Activated CD4-positive, alpha-beta T cell treated with anti-CD3 and anti-CD28 coated beads, Interleukin-10, Interleukin-2, amounts not matched to agents 100 ng/mL and 50 ng/mL, durations not matched to agents 16 hours and 8 hours (primary cell): ENCODE measurements at regions not wholly inside any gene's neighbourhood (a gene's known extent, or its start where the extent isn't known, plus 50 kb on each side); places are given as distances from the start of the nearest gene placed in this dataset.
A peak's percentile ranks its signal among the peaks of the same experiment; 100 is the strongest.
"Not testable (repeated sequence)": the region's sequence is repeated elsewhere in the genome, so short reads cannot be mapped to it uniquely, and the experiment has no call there.

Experiments used
- DNase-seq: peaks from one replicate; pipeline ENCODE4 v3.0.0-alpha.2; 2020

GRCh38 chr17:30686538-30687479, 137.7 kb downstream of the CRLF3 start:
- not testable (repeated sequence) for DNase-seq

- not testable (repeated sequence) for DNase-seq
These were observed 142.2 kb downstream of the CRLF3 start for GRCh38 chr17:30682280-30682679.

- not testable (repeated sequence) for DNase-seq
These were observed 143.8 kb downstream of the CRLF3 start for GRCh38 chr17:30680681-30681080.

- DNase-seq, result no peak
These were observed 146.8 kb downstream of the CRLF3 start for GRCh38 chr17:30677550-30678249.

- DNase-seq, result not testable (repeated sequence)
These were observed 148.6 kb downstream of the CRLF3 start for GRCh38 chr17:30675777-30676492.

- DNase-seq, result not testable (repeated sequence)
These were observed 155.3 kb downstream of the CRLF3 start for GRCh38 chr17:30669217-30669649.

- not testable (repeated sequence) for DNase-seq
These were observed 155.9 kb downstream of the CRLF3 start for GRCh38 chr17:30668360-30669181.

- not testable (repeated sequence) for DNase-seq
These were observed 156.7 kb downstream of the CRLF3 start for GRCh38 chr17:30667657-30668359.

- not testable (repeated sequence) for DNase-seq
These were observed 157.4 kb downstream of the CRLF3 start for GRCh38 chr17:30666838-30667656.

- not testable (repeated sequence) for DNase-seq
These were observed 160.6 kb downstream of the CRLF3 start for GRCh38 chr17:30663727-30664455.

- not testable (repeated sequence) for DNase-seq
These were observed 167.3 kb downstream of the CRLF3 start for GRCh38 chr17:30657148-30657547.

- not testable (repeated sequence) for DNase-seq
These were observed 171.5 kb downstream of the CRLF3 start for GRCh38 chr17:30653038-30653437.

- not testable (repeated sequence) for DNase-seq
These were observed 172.9 kb downstream of the GOSR1 start for GRCh38 chr17:30650149-30650548.

- not testable (repeated sequence) for DNase-seq
These were observed 170.9 kb downstream of the GOSR1 start for GRCh38 chr17:30648015-30648620.

- not testable (repeated sequence) for DNase-seq
These were observed 168.7 kb downstream of the GOSR1 start for GRCh38 chr17:30645875-30646274.

- DNase-seq, result peak; percentile 7
These were observed 167.5 kb downstream of the GOSR1 start for GRCh38 chr17:30644713-30645112.

- not testable (repeated sequence) for DNase-seq
These were observed 167.1 kb downstream of the GOSR1 start for GRCh38 chr17:30644287-30644686.

- not testable (repeated sequence) for DNase-seq
These were observed 164.2 kb downstream of the GOSR1 start for GRCh38 chr17:30641428-30641827.

GRCh38 chr17:30639391-30639790, 162.2 kb downstream of the GOSR1 start:
- not testable (repeated sequence) for DNase-seq
